MM.1S (cell line): ENCODE measurements at regions not wholly inside any gene's neighbourhood (a gene's known extent, or its start where the extent isn't known, plus 50 kb on each side); places are given as distances from the start of the nearest gene placed in this dataset.

ENCODE experiments used
- DNase-seq: peaks from one replicate; pipeline ENCODE4 v3.0.0-alpha.2; 2015
- H2AFZ ChIP-seq: fragments of 300-600 bp; sonication (generic); 2 replicates; pipeline ENCODE4 v1.6.0; 2016; ENCODE audit warnings: antibody characterized with exemption, low read length
- H3F3A ChIP-seq: fragments of 300-600 bp; sonication (generic); 2 replicates; pipeline ENCODE4 v1.6.1; 2016; ENCODE audit warnings: mild to moderate bottlenecking, antibody characterized with exemption, low read length, moderate library complexity, mixed read lengths; ENCODE audit not compliant: insufficient read depth
- H3K27ac ChIP-seq: fragments of 300-600 bp; sonication (generic); 2 replicates; pipeline ENCODE4 v1.5.1; 2016; ENCODE audit warnings: mild to moderate bottlenecking, low read length
- H3K27me3 ChIP-seq: fragments of 300-600 bp; sonication (generic); replicated peaks from 2 replicates; pipeline ENCODE4 v1.6.0; 2016; ENCODE audit warnings: low read length; ENCODE audit not compliant: insufficient read depth
- H3K36me3 ChIP-seq: fragments of 300-600 bp; sonication (generic); replicated peaks from 2 replicates; pipeline ENCODE4 v1.6.1; 2016; ENCODE audit warnings: mild to moderate bottlenecking, low read length, mixed read lengths; ENCODE audit not compliant: insufficient read depth
- H3K4me1 ChIP-seq: fragments of 300-600 bp; sonication (generic); 2 replicates; pipeline ENCODE4 v1.6.1; 2016; ENCODE audit warnings: low read length, mixed read lengths
- H3K4me2 ChIP-seq: fragments of 300-600 bp; sonication (generic); 2 replicates; pipeline ENCODE4 v1.6.0; 2016; ENCODE audit warnings: low read depth, low read length
- H3K4me3 ChIP-seq: fragments of 300-600 bp; sonication (generic); 2 replicates; pipeline ENCODE4 v1.5.1; 2016; ENCODE audit warnings: low read length, mixed read lengths
- H3K79me2 ChIP-seq: fragments of 300-600 bp; sonication (generic); 2 replicates; pipeline ENCODE4 v1.6.1; 2016; ENCODE audit warnings: mixed run types, low read length, mixed read lengths
- H3K9ac ChIP-seq: fragments of 300-600 bp; sonication (generic); 2 replicates; pipeline ENCODE4 v1.6.1; 2016; ENCODE audit warnings: low read length, mixed read lengths
- H3K9me2 ChIP-seq: fragments of 300-600 bp; sonication (generic); replicated peaks from 2 replicates; pipeline ENCODE4 v1.6.1; 2016; ENCODE audit warnings: mild to moderate bottlenecking, low read length, mixed read lengths; ENCODE audit not compliant: insufficient read depth
- H3K9me3 ChIP-seq: fragments of 300-600 bp; sonication (generic); replicated peaks from 2 replicates; pipeline ENCODE4 v1.6.1; 2016; ENCODE audit warnings: mild to moderate bottlenecking, low read length, mixed read lengths; ENCODE audit not compliant: insufficient read depth
- H4K20me1 ChIP-seq: fragments of 300-600 bp; sonication (generic); 2 replicates; pipeline ENCODE4 v1.6.1; 2016; ENCODE audit warnings: mild to moderate bottlenecking, low read length, moderate library complexity, mixed read lengths; ENCODE audit not compliant: insufficient read depth
- CTCF ChIP-seq: fragments of 300-600 bp; sonication (generic); IDR thresholded peaks from 2 replicates; pipeline ENCODE4 v1.5.1; 2016; ENCODE audit warnings: antibody characterized with exemption, low read length, mixed read lengths
- EZH2 ChIP-seq: fragments of 300-600 bp; sonication (generic); optimal IDR thresholded peaks from 2 replicates; pipeline ENCODE3; 2017; ENCODE audit warnings: low read depth, mild to moderate bottlenecking, antibody characterized with exemption, low read length, mixed read lengths
- EZH2phosphoT487 ChIP-seq: fragments of 300-600 bp; sonication (generic); IDR thresholded peaks from 2 replicates; pipeline ENCODE4 v1.6.1; 2018; ENCODE audit warnings: antibody characterized with exemption, low read length

GRCh38 chr6:8574311-8574710 lies 139.0 kb upstream of the SLC35B3 start:
- Histone ChIP-seq H3K36me3 (no peaks in the 10 kb centered on the region), H3K4me1 (peaks cover 5% of the 10 kb centered on the region; the same call in 1 of the 2 replicates), H3K9ac (no peak overlapping the region), H3K27ac (no peak overlapping the region), H3K4me3 (no peak overlapping the region), H3K79me2 (no peaks in the 10 kb centered on the region), H3K27me3 (no peaks in the 10 kb centered on the region), H2AFZ (no peak overlapping the region), H3K4me2 (no peak overlapping the region), H3K9me2 (no peaks in the 10 kb centered on the region), H3F3A (no peaks in the 10 kb centered on the region), H3K9me3 (no peaks in the 10 kb centered on the region), H4K20me1 (no peaks in the 10 kb centered on the region)
- no peak for DNase-seq
- TF ChIP-seq EZH2 (no peak), EZH2phosphoT487 (no peak), CTCF (no peak)

GRCh38 chr6:8570256-8570920 lies 135.0 kb upstream of the SLC35B3 start:
- no peaks in the 10 kb centered on the region for H3K9me3 ChIP-seq
- H3K27ac ChIP-seq = no peak overlapping the region
- H3K4me1 ChIP-seq = peaks cover 5% of the 10 kb centered on the region; the same call in 1 of the 2 replicates
- H3K9me2 ChIP-seq = no peaks in the 10 kb centered on the region
- TF ChIP-seq EZH2phosphoT487 (no peak), CTCF (no peak), EZH2 (no peak)
- H3K79me2 ChIP-seq = no peaks in the 10 kb centered on the region
- no peak overlapping the region for H3K4me3 ChIP-seq
- H2AFZ ChIP-seq = no peak overlapping the region
- no peak for DNase-seq
- H3K4me2 ChIP-seq = no peak overlapping the region
- no peaks in the 10 kb centered on the region for H4K20me1 ChIP-seq
- H3F3A ChIP-seq = no peaks in the 10 kb centered on the region
- no peaks in the 10 kb centered on the region for H3K27me3 ChIP-seq
- H3K36me3 ChIP-seq = no peaks in the 10 kb centered on the region
- H3K9ac ChIP-seq = no peak overlapping the region

- Histone ChIP-seq H3K79me2 (no peaks in the 10 kb centered on the region), H3K27ac (no peak overlapping the region), H3K9me3 (no peaks in the 10 kb centered on the region), H3K27me3 (no peaks in the 10 kb centered on the region), H3K9me2 (no peaks in the 10 kb centered on the region), H3K9ac (no peak overlapping the region), H3K36me3 (no peaks in the 10 kb centered on the region), H3F3A (no peaks in the 10 kb centered on the region), H2AFZ (no peak overlapping the region), H3K4me2 (no peak overlapping the region), H3K4me3 (no peak overlapping the region), H4K20me1 (no peaks in the 10 kb centered on the region), H3K4me1 (no peaks in the 10 kb centered on the region)
- DNase-seq = no peak
- TF ChIP-seq EZH2phosphoT487 = no peak
- TF ChIP-seq CTCF = no peak
- no peak for TF ChIP-seq EZH2
Measured at GRCh38 chr6:8562125-8562524, 126.8 kb upstream of the SLC35B3 start.
